GM21381 (cell line): ENCODE measurements at regions not wholly inside any gene's neighbourhood (a gene's known extent, or its start where the extent isn't known, plus 50 kb on each side); places are given as distances from the start of the nearest gene placed in this dataset.

Source experiments
- ATAC-seq: cut with Tn5 transposase; IDR thresholded peaks from one replicate; pipeline ENCODE4 v1.9.1; 2021; ENCODE audit warnings: mild to moderate bottlenecking, moderate library complexity; ENCODE audit not compliant: unreplicated experiment

DNA sequence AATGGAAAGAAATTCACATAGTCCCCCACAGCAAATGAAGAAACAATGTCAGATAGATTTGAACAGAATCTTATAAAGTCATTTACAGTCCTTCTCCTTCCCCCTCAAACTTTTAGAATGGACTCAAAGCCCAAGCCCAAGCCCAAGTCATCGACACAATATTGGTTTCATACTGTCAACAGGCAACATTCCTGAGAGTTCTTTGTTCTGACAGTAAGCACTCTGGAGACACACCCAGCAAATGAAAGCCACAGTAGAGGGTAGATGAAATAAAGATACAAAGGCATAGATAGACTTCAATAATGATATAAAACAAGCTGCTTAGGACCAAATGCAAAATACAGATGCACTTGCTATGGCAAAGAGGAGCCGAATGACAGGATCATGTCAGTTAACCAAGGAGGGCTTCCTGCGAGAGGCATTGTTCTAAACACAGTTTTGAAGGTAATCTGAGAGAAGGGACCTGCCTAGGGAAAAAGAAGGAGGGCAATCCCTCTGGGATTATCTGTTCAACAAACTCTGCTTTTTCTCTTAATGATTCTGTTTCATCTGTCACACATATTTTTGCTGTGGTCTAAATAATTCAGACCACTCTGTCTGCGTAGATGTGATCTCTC is 97.1 kb upstream of the MAP4K3 start:
- ATAC-seq, result no peak

DNA sequence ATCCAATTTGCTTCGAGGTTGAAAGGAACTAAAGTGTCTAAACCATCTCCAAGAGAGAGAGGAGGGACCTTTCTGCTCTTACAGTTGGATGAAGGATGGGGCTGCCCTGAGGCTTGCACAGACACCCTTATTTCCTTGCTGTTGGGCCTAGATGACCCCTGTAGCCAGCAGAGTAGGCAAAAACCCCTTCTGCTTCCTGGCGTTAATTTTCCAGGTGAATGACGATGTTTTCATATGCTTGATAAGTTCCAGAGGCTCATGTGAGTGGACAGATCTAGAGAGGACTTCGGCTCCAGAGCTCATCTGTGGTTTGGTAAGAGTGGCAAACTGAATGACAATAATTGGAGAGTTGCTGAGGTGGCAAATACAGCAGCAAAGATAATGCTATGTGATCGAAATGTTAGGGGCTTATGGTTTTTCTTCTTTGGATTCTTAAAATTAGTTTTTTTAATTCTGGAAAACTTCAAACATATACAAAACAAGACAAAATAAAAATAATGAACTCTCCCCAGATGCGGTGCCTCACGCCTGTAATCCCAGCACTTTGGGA is 98.6 kb upstream of the MAP4K3 start:
- ATAC-seq, result no peak

DNA sequence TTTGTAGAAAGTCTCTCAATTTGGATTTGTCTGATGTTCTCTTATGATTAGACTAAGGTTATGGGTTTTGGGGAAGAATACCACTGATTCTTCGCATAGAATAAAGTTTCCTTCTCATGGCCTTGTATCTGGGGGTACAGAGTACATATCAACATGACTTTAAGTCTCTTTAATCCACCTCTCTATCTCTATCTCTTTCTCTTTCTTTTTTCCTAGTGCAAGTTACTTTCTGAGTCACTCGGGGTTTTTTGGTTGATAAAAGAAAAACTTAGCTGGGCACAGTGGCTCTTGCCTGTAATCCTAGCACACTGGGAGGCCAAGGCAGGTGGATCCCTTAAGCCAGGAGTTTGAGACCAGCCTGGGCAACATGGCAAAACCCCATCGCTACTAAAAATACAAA is 100.1 kb upstream of the MAP4K3 start:
- no peak for ATAC-seq

DNA sequence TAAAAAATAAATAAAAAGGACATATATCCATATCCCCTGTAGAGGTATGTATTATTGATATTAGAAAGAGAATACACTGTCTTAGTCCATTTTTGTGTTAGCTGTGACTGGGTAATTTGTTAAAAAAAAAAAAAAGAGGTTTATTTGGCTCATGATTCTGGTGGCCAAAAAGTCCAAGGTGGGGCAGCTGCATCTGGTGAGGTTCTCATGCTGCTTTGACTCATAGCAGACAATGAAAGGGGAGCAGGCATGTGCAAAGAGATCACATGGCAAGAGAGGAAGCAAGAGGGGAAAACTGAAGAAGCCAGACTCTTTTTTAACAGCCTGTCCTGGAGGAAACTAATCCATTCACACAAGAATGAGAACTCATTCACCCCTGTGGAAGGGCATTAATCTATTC is 101.6 kb upstream of the MAP4K3 start:
- ATAC-seq, result no peak

DNA sequence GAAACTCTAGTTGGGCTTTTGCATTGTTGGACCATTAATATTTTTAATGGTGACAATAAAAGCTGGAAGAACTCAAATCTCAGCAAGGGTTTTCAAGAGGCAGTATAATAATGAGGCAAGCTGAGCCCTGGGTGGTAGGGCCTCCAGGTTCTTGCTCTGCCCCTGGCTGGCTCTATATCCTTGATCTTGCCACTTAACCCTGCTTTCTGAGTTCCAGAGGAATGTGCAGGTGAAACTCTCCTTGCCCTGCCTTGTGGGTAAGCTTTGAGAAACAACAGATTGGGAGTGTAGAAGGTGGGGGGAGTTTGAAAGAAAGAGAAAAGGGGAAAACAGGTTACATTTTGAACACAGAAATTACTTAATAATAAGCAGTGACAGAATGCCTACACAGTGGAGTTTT is 103.3 kb upstream of the MAP4K3 start:
- no peak for ATAC-seq

DNA sequence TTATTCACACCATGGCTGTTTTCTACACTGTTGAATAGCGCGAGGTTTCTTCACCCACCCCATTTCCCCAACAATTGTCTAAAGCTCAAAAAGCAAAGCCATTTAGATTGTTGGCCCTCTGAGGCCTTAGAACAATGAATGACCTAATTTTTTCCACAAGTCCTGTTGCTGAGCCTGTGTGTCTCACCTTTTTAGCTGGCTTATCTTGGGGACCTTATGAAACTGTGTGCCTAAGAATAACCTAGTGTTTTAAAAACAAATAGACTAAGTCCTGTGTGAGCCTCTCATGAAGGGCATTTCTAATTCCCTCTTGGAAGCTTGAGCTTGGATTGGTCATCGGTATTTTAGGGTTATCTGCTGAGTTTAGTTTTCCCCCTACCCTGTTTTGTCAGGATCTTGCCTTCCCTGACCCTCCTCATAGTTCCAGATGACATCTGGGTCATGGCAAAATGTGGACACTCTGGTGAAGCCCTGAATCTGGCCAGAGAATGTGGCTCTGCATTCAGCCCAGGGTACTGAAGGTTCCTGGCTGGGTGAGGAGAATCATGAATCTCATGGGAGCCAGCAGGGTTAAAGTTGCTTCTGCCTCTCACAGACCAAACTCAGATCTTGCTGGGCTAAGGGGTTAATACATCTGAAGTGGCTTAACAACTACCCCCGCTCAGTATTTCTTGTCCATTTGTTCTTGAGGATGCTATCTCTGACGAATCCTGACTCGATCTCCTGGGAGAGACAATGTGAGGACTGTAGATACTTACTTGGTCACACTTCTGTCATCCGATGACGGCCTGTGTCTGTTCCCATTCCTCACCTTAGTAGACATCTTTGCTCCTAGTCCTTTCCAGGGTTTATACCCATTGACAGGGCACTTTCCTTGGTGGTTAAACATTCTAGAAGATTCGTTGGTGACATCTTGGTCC is 104.2 kb upstream of the MAP4K3 start:
- no peak for ATAC-seq

DNA sequence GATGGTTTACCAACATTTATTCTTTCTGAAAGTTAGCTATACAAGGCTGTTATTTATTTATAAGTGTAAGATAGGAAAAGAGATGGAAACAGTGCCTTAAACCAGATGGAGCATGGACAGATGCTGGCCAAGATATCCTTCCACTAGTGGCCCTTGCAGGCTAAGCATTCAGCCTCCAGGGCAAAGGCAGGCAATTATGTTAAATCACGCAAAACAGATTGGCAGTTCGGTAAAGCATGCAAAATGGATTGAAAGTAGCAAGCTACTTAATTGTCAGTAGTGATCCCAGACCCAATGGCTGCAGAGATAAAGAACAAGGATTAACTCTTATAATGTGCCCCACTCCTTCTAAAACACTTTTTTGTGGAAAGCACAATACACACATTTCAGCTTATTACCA is 105.4 kb upstream of the MAP4K3 start:
- ATAC-seq, result no peak

DNA sequence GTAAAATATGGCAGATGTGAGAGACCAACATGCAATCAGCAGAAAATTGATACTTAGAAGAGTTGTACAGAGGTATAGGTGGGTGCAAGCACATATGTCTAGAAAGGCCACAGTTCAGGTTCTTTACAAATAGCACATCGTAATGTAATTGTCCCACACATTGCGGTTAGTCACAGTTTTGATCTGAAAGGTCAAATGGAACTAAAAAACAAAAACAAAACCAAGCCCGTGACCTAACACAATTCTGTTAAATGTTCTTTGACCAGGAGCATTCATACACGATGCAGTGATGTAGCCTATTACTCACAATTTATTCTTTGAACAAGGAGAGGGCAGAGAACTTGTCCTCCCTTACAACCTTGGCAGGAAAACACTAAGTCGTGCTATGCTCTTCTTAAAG is 108.9 kb upstream of the MAP4K3 start:
- ATAC-seq, result no peak

DNA sequence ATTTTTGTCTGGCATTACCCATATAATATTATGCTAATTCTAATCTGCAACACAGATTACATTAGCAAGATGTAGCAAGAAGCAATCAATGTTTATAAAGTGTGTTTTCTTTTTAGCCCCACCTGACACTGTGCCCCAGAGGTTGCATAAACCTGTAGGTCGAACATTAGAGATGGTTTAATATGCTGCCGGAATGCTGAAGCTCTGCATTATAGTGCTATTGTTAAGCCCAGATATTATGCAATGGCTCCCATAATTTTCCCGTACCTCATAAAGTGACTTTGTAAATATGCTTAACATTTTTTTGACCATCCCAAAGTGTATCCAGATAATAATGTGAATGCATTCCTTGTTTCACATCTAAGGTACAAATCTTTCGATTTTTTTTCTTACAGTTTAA is 109.3 kb upstream of the MAP4K3 start:
- ATAC-seq, result no peak

DNA sequence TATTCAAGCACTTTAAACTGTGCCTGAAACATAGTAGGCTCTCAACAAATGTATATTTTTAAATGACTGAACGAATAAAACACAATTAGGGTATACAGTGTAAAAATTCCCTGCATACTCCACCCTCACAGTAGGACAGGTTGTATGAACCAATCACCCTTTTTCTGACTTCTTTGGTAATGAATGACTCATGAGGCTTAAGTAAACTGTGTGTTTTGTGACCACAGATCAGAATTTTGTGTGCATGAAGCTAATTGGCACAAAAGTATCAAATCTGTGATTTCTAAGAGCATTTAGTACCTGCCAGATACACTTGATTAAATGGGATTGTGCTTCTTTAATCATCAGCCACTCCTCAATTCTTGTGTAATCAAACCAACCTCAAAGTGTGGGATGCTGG is 109.9 kb upstream of the MAP4K3 start:
- no peak for ATAC-seq

DNA sequence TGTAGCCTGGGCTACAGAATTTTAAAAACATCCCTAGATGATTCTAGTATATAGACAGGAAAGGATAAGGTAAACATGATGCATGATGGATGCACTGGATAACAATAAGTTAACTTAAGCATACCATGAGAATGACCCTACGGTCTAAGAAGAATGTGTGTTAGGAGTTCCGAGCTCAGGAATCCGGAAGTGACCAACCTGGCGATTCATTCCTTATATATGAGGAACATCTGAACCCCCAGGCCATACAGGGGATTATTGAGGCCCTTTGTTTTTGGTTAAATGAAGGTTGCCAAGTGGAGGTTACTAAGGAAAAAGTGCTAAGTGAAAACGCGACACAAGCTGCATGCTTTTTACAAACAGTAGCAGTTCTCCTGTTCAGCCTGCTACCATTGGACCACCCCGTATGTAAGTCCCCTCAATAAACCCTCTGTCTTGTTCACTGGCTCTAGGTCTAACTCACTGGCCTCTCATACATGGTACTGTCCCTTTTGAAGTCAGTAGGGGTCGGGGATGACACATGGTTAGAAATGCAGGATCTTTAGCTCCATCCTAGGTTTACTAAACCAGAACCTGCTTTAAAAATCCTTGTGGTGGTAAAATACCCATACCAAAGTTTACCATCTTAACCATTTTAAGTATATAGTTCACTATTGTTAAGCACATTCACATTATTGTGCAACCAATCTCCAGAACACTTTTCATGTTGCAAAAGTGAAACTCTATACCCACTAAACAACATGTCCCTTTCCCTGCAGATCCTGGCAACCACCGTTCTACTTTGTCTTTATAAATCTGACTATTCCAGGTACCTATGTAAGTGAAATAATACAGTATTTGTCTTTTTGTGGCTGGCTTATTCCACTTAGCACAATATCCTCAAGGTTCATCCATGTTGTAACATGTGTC is 111.0 kb upstream of the MAP4K3 start:
- no peak for ATAC-seq

DNA sequence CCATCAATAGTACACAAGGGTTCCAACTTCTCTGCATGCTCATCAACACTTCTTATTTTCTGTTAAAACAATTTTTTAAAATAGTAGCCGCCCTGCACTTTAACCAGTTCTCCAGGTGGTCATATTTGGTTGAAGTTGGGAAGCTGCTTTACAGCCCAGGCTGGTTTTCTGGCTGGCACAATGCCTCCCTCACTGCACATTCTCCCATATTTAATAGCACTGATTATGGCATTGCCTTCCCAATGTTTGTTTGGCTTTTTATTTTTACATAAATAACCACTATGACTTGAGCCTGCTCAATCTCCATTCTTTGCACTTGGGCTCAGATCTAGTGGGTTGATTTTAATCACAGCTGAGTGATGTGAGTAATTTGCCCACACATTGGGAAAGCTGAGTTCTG is 111.9 kb upstream of the MAP4K3 start:
- no peak for ATAC-seq

DNA sequence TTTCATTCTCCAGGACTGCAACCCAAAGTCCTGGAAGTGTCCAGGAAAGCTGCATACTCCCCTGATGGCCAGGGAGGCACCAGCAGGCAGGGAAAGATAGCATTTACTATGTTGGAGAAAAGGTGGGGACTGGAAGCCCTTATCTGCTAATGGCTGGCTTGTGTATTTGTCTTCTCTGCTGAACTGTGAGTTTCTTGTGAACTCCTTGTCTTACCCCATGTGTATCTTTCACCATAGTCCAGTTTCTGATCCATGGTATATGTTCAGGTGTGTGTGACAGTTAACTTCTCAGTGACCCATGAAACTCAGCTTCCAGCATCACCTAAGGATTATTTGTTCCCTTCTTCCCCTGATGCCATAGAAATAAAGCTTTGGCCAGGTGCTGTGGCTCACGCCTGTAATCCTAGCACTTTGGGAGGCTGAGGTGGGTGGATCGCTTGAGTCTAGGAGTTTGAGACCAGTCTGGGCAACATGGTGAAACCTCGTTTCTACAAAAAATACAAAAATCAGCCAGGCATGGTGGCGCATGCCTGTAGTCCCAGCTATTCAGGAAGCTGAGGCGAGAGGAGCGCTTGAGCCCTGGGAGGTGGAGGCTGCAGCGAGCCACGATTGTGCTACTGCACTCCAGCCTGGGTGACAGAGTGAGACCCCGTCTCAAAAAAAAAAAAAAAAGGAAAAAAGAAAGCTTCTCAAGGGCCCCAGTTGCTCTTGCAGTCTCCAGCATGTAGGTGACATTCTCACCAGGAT is 112.8 kb upstream of the MAP4K3 start:
- ATAC-seq, result no peak

DNA sequence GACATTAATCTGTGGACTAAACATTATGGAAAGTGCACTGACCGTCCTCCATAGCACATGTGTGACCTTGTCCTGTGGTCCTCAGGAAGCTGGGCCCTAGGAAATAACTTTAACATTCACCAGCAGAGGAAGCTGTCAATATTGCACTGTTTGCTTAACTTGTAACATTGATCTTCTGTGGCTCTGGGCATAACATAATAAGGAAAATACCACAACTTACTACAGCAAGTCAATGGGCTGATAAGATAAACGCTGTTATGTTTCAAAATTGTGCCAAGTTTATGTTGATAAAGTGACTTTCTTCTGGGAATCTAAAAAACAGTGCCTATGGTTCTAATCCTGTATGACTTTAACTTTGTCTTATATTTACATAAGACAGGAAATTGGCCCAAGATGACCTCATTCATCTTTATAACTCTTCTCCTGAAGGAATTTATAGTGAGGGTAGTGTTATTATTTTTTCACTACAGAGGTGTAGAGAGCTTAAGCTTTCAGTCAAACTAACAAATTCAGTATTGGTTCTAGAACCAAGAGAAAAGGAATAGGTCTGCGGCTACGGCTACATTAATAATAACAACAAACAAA is 113.7 kb upstream of the MAP4K3 start:
- ATAC-seq, result no peak

DNA sequence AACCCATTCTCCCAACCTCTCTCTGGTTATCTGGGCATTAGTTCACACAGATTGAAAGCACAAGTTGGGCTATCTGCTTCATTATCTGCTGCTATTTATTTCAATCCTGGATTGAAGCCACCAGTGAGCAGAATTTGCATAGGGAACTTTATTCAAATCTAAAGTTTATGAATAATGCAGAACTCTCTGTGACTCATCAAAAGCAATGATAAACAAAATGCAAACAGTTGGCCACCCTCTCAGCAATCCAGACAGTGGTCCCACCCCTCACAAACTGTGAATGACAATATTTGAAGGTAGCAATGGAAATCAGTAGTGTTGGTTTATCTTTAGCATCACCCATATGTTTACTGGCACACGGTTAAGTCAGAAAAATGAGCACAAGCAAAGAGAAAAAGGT is 106.8 kb upstream of the TMEM178A start:
- ATAC-seq, result no peak

DNA sequence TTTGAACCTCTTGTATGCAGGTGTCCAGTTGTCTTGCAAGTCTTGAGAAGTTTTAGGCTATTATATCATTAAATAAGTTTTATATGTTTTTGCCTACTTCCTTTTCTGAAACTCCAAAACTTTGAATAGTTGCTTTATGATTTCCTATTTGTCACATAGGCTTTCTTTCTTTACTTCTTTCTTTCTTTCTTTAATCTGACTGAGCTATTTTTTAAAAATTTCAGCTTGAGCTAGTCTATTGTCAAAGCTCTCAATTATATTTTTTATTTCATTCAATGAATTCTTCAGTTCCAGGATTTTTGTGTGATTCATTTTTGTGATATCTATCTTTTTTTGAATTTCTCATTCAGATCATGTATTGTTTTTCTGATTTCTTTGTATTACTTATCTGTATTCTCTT is 102.1 kb upstream of the TMEM178A start:
- ATAC-seq, result no peak

DNA sequence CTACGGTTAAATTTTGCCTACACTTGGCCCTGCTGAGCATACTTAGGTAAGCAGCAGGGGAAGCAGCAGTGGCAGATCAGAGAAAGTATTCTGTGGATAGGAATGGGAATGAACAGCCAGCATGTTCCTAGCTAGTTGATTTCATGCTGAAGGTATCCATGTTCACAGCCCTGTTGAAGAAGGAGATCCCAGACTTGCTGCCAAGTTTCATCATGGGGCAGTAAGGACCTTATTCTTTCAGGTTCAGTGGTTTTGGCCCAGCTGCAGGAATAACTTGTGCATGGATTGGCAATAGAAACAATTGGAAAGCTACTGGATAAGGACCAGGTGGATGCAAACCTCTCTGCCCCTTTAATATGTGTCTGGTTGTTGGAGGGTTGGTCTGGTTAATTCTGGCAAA is 98.2 kb upstream of the TMEM178A start:
- ATAC-seq, result no peak

DNA sequence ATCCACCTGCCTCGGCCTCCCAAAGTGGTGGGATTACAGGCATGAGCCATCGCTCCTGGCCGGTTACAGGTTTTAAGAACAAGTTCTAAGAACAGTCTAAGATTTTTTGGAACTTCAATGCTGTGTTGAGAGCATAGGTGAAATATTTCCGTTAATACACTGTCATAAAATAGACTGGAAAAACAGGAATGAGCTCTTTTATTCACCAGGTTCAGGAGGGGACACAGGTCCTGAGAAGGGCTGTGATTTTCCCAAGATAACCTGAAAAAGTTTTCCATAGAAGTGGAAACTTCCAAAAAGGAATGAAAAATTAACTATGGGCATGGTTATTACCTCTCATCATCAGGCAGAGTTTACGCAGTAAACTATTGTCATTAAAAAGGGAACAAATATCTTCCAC is 97.6 kb upstream of the TMEM178A start:
- ATAC-seq, result no peak

DNA sequence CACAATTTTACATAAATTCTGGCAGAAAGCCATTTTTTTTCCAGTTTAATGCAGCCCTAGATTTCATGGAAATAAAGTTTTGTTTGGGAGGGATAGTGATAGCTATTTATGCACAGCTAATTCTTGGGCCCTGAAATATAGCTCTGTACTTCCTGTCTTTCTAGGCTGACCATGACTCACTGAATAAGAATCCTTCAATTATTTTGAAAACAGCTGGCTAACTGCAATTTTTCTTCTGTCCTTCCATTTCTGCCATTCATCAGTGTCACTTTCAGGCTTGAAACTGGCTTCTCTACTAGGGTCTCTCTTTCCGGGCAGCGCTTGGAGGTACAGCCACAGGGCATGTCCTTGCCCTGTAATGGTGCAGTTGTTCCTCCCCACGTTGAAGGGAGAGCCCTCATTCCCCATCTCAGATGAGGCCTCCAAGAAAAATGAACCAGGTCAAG is 97.1 kb upstream of the TMEM178A start:
- no peak for ATAC-seq

DNA sequence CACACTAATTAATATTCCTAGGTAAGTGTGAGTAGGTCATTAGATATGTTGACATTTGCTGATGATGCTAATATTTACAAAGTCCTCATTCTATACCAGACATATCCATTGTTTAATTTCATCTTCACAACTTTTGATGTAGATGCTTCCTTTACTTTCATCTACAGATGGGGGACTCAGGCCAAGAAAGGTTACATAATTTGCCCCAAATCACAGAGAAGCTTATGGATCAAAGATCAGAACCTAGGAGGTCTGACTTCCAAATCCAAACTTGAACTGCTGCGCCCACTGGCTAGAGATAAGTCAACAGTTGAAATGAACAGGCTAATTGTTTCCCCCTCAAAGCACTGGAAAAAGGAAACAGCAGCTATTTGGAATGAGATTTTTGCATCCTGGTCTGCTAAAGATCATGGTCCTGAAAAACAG is 95.6 kb upstream of the TMEM178A start:
- no peak for ATAC-seq
